Nucleus accumbens (tissue), 56 donors: ENCODE measurements at regions not wholly inside any gene's neighbourhood (a gene's known extent, or its start where the extent isn't known, plus 50 kb on each side); places are given as distances from the start of the nearest gene placed in this dataset.
"Not testable (repeated sequence)": the region's sequence is repeated elsewhere in the genome, so short reads cannot be mapped to it uniquely, and the experiment has no call there.

Experiments
- DNase-seq, 56 donors: peaks; one replicate each; lab custom pipeline; 2025; lab: John Stamatoyannopoulos, UW

DNA sequence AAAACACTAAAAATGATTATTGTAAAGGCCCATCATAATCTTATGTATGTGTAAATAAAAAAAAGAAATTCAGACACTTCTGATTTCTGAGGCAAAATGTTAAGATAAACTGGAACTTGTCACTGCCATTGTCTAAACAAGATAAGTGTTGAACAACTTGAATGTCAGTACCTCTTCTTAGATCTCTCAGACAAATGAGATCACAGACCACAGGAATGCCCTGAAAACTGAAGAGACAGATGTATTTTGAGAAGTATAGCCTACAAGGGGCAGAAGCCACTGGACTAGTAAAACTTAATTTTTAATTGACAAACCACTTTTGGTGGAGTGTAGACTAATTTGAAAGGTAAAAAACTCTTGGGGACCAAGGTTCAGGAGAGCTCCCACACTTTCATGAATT lies 375.5 kb upstream of the SLITRK5 start:
- DNase-seq, result no peak

- no peak for DNase-seq
Observed at GRCh38 chr13:87302034-87302433, 369.1 kb upstream of the SLITRK5 start.

- DNase-seq, result no peak
Observed at GRCh38 chr13:87302931-87303330, 368.2 kb upstream of the SLITRK5 start.

- DNase-seq, result no peak
Observed at GRCh38 chr13:87311165-87311564, 360.0 kb upstream of the SLITRK5 start.

GRCh38 chr13:87314822-87315221 lies 356.3 kb upstream of the SLITRK5 start:
- no peak for DNase-seq

GRCh38 chr13:87322386-87322785 lies 348.8 kb upstream of the SLITRK5 start:
- DNase-seq, result no peak

GRCh38 chr13:87324558-87324957 lies 346.6 kb upstream of the SLITRK5 start:
- DNase-seq, result no peak

DNA sequence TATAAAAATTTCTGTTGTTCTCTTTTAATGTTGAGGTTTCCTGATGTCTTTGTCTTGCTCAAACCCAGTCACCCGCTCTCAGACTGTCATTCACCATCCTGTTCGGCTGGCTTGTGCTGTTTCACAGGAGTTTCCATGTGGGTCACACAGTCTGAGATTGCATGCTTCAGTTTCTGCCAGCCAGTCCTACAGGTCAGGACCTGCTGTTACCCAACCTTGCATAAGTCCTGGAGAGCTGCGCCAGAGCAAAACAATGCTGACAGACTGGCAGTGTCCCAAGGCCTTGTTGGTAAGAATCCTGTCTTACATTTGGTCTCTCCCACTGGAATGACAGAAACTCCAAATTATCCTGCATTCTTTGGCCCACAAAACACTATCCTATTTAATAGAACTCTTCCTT lies 340.0 kb upstream of the SLITRK5 start:
- DNase-seq, result peak in 1 of 56 donors; percentile 1

DNA sequence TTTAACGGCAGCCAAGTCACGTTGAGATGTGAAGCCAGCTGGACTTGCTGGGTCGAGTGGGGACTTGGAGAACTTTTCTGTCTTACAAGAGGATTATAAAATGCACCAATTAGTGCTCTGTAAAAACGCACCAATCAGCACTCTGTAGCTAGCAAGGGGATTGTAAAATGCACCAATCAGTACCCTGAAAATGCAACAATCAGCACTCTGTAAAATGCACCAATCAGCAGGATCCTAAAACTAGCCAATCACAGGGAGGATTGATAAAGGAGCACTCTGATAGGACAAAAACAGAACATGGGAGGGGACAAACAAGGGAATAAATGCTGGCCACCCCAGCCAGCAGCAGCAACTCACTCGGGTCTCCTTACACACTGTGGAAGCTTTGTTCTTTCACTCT lies 337.6 kb upstream of the SLITRK5 start:
- no peak for DNase-seq

DNA sequence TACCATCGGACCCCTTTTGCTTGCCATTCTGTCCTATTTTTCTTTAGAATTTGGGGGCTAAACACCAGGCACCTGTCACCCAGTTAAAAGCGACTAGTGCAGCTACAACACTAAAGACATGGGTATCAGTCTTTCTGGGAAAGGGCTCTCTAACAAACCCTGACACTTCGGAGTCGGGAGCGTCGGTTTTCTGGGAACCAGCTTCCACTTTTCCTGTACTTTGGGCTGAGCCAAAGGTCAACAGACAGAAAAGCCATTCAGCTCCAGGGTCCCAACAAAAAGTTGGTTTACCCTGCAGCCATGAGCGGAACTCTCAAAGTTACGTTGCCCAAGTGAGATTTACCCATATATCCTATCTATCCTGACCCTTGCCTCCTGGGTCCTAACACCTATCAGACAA lies 337.0 kb upstream of the SLITRK5 start:
- no peak for DNase-seq

GRCh38 chr13:87336346-87336889 lies 334.8 kb upstream of the SLITRK5 start:
- DNase-seq, result not testable (repeated sequence)

DNA sequence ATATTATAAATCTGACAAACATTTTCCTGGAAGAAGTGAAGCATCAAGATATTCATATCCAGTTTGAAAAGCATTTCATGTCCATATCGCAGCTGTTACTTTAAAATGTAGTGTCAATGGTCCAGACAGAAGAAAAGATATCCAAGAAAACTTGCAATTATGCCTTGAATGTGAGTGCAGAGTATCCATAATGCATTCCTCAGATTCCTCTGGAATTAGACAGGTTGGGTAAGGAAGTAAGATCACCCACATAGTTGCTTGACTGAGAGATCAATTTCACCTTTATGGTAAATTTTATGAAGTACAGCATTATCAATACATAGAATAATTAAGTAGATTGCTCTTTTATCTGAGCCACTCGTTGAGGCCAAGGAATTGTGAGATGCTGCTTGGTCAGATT lies 327.0 kb upstream of the SLITRK5 start:
- no peak for DNase-seq

DNA sequence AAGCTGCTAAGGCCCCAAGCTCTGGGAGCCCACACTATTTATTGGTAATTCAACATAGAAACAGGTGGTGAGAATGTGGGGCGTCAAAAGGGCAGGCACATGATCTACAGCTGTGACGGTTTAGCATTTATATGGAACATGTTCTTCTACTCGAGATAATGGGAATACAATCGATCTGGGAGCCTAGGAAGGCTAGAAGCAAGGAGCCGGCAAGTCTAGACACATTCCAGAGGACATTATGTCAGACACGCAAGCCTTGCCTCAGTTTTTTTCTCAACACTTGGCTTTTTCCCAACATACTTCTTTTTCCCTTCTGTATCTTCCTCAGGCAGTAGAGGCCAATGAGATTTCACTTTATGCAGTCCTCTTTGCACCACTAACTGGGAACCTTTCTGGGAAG lies 315.7 kb upstream of the SLITRK5 start:
- DNase-seq, result no peak

- DNase-seq, result no peak
Observed at GRCh38 chr13:87356314-87356713, 314.9 kb upstream of the SLITRK5 start.

DNA sequence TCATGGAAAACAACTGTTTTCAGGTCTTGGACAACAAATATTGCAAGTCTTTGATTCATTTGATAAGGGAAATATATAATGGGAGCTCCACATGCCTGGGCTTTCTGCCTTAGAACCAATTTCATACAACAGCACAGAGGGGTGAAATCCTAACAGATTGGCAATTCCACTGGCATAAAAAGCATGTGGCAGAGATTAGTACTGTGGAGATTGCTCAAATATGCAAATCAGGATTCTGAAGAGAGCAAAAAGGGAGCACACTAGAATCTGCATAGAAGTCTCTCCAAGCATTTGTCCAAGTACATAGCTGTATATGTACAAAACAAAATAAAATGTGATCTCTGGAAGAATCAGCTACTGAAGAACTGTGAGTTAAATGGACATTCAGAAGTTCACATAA lies 312.9 kb upstream of the SLITRK5 start:
- no peak for DNase-seq

DNA sequence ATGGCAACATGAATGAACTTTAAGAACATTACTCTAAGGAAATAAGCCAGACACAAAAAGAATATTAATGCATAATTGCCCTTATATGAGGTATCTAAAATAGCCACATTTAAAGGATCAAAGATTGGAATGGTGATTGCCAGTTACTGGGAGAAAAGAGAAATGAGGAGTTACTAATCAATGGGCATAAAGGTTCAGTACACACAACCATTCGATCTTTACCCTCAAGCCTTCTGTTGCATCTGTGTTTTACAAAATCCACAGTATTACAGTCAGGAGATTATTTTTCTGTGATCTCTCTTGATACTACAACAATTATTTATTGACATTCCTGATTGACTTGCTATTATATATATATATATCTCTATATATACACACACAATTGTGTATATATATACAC lies 310.0 kb upstream of the SLITRK5 start:
- no peak for DNase-seq

DNA sequence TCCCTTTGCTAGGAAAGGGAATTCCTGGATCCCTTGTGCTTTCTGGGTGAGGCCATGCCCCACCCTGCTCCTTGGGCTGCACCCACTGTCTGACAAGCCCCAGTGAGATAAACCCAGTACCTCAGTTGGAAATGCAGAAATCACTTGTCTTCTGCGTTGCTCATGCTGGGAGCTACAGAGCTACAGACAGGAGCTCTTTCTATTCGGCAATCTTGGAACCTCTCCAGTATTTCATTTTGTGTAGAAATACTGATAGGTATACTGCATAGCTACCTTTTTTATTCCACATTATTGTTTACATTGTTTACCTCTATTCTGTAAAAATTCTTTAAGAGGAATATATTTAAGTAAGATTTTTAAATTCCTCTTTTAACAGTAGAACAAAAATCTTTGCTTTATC lies 302.5 kb upstream of the SLITRK5 start:
- DNase-seq, result no peak

DNA sequence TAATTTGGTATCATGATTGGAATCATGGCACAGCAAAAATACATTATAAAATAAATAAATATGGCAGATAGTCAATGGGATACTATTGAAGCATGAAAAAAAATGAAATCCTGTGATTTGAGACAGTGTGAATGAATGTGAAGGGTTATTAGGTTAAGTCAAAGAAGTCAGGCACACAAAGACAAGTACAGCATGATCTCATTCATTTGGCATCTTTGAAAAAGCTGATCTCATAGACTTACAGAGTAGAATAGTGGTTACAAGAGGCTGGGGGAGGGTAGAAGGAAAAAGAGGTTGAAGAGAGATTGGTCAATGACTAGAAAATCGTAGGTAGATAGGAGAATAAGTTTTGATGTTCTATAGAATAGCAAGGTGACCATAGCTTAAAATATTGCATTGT lies 295.1 kb upstream of the SLITRK5 start:
- no peak for DNase-seq

GRCh38 chr13:87384099-87384498 lies 287.1 kb upstream of the SLITRK5 start:
- DNase-seq, result no peak

DNA sequence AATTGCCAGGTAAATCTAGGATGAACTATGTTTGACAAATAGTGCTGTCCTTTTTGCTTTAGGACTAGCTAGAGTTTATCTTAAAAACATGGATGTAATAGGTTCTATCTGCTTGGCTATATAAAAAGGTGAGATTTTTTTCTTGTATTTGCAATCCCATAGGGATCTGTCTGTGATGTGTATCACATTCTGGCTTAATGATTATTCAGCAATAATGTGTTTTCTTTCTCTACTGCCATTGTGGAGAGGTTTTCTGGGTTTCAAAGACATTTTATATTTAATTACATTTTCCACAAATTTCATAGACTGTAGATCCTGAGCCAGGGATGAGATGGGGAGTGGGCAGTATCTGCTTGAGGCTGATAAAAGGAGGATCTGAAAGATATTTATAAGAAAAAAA lies 277.8 kb upstream of the SLITRK5 start:
- no peak for DNase-seq

DNA sequence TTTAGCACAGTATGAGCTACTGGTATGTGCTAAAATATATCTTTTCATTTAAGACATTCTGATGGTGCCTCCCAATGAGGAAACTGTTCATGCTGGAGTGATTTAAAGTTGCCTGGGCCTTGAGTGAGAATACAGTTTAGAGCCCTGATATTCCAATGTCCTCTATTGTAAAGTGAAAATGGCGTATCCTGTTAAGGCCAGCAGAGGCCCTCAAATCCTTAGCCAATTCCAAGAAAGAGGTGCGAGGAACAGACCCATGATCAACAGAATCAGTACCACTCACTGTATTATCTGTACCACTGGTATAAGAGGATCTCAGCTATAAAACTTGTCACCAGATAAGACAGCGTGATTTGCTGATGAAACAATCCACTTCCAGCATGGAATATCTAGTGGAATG lies 273.1 kb upstream of the SLITRK5 start:
- no peak for DNase-seq

GRCh38 chr13:87403748-87404432 lies 267.3 kb upstream of the SLITRK5 start:
- DNase-seq, result no peak

GRCh38 chr13:87426742-87427141 lies 244.4 kb upstream of the SLITRK5 start:
- no peak for DNase-seq
